HG03280 (cell line): ENCODE measurements at regions not wholly inside any gene's neighbourhood (a gene's known extent, or its start where the extent isn't known, plus 50 kb on each side); places are given as distances from the start of the nearest gene placed in this dataset.

ENCODE experiments used
- ATAC-seq: cut with Tn5 transposase; IDR thresholded peaks from one replicate; pipeline ENCODE4 v1.9.1; 2021; ENCODE audit warnings: mild to moderate bottlenecking, moderate library complexity; ENCODE audit not compliant: unreplicated experiment

DNA sequence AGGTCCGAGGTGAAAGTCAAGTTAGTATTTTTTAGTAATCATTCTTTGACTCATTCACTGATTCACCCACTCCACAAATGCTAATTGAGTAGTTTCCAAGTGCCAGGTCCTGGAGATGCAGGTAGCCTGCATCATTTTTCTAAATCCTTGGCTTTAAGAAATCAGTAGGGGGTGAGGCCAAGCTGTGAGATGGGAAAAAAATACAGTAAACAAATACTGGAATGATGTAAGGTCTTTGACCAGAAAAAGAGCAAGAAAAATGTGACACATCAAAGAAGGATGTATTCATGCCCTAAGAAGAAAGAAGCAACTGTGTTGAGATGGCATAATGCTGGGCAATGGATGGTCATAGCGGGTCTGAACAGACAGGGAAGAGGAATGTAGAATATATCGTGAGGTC is 1386.6 kb downstream of the PCDH7 start:
- no peak for ATAC-seq

DNA sequence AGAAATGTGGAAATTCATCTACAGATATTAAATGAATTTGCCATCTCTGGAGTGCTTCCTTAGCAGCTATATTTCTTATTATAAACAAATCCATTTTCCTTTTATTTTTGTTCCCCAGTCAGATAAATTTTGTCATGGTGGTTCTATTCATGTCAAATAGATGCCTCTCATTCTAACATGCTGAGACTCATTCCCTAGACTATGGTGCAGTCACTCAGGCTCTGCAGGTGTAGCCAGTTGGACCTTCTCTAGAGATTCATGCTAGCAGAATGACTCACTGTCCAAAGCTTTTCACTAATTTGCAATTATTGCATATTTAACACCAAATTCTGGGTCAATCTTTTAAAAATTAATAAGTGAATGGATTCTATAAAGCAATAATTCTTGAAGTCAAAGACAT is 1392.7 kb downstream of the PCDH7 start:
- ATAC-seq: no peak

DNA sequence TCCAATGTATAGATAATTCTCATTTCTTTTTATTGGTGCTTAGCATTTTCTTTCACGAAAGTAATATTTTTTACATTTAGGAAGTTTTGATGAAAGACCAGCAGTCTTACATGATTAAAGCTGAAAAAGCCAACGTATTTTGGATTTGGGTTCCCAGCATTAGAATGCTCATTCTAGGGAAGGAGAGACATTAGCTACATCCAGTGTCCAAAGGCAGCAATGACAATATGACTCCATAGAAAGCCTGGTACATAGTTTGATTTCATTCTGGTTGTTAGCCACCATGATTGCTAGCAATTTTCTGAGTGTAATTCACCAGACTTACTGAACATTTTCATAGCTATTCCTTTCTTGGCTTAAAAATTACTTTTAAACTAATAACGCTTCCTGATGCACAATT is 1397.5 kb downstream of the PCDH7 start:
- ATAC-seq: no peak

DNA sequence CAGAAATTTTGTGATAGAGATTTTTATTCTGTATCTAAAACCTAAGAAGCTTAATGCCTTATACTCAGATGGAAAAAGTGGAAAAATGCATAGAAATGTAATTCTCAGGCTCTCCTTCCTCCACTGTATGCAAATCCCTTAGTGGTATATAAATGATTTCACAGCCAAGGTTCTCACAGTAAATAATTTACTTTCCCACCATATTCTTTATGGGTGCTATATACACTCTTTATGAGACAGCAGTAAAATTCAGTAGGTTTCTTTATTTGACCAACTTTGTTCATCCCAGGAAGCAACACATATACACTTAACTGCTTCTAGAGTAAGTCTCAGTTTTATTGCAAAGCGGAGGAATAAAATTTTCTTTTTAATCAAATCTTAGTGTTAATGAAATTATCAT is 1399.7 kb downstream of the PCDH7 start:
- ATAC-seq: no peak

DNA sequence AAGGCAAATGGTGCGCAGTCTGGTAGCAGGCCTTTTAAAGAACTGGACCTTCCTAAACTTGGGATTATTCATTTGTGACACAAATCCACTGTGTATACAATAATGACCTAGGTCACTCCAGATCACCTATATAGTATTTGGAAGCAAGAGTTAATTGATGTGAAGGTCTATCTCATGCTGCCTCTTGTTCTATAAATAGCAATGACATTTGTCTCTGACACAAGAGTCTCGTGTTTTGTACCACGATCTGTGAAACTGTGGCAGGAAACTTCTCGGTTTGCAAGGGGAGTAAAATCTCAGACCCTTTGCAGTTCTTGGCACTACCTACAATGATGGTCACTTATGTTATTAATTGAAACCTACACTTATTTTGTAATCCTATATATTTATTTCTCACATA is 1408.4 kb downstream of the PCDH7 start:
- ATAC-seq: no peak

DNA sequence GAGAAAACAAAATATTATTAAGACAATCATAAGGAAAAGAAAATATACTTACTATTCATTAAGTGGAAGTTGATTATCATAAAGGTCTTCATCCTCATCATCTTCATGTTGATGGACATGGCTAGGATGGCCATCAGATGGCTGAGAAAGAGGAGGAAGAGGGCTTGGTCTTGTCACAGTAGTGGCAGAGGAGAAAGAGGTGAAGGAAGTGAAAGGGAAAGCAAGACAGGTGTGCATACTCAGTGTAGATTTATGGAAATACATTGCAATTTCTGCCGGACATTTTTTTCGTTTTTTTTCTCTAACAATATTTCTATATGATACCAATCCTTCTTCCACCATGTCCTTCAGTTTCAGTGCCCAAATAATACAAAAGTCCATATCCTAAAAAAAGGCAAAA is 1409.8 kb downstream of the PCDH7 start:
- ATAC-seq: no peak

DNA sequence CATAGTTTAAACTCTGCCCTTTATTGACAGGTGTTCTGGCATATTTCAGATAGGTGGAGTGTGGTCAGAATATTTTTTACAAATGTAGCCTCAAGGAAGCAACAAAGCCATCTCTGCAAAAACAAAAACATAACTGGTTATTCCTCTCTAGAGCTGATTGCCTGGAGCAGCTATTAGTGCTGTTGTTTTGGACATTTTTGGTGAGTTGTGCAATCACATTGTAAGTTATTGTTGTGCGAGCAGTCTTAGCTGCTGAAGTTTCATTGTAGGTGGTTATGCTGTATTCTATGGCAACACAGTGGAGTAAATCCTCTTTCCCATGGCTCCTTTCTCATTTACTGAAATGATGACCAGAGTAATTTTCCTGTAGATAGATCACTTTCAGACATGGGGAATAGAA is 1413.0 kb downstream of the PCDH7 start:
- ATAC-seq: no peak

DNA sequence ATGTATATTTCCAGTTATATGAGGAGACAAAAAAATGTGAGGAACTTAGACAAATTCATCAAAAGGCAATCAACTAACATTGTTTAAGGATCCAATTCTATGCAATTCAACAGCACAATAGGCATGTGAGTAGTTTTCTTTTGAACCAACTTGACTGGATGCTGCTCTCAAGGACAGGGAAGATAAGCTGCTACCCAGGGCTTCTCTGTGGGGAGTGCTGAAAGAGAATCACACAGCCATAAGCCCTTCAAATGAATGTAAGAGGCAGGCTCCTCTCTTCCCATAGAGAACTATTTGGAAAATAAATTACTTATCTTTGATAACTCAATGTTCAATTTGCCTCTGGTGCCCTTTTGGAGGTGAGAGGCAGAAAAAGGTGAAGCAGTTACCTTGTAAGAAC is 1413.6 kb downstream of the PCDH7 start:
- ATAC-seq: no peak

DNA sequence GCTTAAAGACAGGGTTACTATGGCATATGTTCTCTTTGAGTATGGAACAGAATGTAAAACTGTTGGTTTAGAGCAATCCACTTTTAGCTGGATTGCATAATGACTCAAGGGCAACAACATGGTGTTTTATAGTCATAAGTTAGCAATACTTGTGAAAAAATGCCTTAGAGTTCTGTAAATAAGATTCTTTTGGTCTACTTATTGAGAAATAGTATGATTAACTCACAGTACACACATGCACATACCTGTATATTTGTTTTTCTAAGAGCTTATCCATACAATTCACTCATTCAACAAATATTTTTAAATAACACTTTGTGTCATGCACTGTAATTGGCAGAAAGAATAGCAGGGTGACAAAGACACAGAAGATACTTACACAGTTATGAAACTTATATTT is 1415.5 kb downstream of the PCDH7 start:
- no peak for ATAC-seq

DNA sequence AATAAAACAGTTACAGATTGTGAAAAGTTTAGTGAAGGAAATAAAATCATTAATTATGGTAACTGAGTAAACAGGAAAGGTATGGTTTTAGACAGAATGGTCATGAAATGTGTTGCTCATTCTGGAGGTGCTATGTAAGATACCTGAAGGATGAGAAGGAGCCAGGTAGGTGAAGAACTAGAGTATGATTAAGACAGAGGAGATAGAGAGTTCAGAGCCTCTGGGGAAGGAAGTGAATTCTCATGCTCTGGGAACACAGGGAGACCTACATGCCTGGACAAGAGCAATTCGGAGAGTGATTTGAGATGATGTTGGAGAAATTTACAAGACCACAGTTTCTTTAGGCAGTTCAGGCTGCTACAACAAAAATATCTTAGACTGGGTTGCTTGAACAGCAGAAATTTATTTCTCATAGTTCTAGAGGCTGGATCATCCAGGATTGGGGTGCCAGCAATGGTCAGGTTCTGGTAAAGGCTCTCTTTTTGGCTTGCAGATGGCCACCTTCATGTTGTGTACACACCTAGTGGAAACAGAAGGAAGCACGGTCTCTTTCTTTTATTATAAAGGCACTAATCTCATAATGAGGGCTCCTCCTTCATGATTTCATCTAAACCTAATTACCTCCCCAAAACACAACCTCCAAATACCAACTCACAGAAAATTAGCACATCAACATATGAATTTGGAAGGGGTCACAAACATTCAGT is 1416.1 kb downstream of the PCDH7 start:
- no peak for ATAC-seq

DNA sequence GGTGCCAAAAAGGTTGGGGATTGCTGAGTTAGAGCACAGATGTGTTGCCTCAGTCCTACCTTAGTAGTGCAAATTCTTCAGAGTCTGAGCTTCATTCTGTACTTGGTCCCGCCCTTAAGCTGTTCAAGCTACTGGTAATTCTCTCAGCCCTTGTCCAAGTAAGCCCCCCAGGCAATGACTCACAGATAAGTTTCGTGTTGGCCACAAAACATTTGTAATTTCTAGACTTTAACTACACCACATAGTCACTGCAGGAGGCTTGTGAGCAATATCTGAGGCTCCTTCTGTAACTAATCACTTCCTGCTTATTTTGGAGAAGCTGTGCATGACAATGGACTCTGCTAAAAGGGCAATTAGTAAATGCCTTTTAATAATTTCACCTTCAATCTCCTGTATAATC is 1420.5 kb downstream of the PCDH7 start:
- ATAC-seq: no peak

DNA sequence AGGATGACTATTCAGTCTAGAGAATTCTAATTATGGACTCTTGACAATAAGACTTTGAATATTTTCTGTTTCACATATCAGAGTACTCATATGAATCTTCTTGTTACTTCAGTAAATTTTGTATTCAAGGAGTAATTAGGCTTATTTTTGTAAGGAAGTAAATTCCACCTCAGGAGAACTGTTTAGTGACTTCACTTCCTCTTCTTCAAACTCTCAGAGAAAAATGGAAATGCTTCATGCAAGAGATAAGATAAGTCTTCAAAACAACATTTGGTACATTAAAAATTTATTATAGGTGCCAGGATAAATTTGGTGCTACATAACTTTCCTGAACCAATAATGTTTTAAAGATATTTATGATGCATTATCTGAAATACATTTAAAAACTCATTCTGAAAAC is 1421.9 kb downstream of the PCDH7 start:
- ATAC-seq: no peak

DNA sequence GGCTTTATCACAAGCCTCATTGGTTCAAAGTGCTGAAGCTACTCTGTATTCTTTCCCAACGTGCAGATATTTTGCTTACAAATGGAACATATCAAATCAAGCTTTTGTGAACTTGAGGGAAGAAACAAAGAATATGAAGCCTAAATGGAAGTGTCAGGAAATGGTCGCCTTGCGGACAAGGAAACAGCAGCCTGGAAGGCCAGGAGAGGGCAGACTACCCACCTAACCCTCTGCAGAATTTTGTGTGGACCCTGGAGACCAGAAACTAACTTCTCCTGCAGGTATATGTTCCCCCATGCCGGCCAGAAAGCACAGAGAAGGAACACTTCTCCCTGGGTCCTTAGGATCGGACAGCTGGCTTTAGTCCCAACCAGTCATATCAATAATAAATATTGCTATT is 1425.8 kb downstream of the PCDH7 start:
- no peak for ATAC-seq

DNA sequence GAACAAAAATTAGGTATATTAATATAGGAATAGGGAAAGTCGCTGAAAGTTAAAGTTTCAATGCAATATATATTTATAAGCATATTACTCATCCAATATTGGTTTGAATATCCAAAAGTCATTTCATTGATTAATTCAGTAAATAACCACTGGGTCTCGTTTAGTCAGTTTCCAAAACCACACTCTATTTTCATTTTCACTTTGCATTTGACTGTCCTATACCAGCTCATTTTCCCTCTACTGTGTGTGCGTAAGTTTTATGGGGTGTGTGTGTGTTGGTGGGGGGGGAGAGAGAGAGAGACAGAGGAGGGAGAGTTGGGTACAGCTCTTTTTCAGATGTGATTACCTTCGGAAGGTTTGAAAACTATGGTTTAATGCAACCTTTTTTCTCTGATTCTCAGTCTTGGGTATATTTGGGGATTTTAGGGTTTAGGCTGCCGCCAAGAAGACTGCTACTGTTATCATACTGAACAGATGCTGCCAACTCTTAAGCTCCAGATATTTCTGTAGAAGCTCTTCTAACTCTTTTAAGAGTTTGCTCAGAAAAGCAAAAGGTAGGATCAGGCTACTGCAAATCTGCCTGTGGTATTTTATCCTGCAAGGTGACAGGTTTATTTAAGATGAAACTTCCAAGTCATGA is 1427.4 kb downstream of the PCDH7 start:
- ATAC-seq: no peak

DNA sequence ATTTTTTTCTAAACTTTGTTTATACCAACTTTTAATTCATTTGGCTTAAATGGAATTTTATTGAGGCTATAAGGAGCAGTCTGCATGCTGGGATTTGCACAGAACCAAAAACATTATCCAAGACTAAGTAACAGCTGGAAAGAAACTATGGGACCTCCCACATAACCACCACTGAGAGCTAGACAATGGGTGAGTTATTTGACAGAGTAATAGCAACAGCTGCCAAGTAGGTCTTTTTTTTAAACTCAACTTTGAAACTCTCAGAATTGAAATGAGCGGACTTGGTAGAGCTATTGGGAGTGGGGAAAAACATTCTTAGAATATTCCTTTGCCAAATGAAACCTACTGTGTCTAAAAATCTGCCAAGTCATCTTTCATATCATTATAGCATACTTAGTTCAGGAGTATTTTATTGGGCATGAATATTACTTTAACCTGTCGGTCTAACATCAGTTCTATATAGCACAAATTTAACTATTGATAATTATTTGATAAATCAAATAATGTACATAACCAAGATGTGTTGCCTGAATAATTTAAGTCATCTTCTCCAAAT is 1428.0 kb downstream of the PCDH7 start:
- ATAC-seq: no peak

DNA sequence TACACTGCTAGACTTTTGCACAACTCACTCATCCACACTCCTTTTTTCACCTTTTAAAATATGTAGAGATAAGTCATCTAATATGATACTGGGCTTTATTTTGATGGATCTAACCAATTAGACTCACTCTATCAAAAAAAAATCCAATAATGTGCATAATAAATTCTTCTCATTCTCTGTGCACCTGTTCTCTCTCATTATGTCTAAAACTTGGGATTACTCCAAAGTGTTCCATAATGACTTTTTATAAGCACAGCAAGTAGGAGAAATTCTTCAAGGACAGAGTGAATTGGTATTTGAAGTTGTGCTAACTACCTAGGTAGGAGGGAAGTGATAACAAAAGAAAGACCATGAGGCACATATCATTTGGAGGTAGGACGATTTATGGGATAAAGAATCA is 1438.8 kb downstream of the PCDH7 start:
- no peak for ATAC-seq

DNA sequence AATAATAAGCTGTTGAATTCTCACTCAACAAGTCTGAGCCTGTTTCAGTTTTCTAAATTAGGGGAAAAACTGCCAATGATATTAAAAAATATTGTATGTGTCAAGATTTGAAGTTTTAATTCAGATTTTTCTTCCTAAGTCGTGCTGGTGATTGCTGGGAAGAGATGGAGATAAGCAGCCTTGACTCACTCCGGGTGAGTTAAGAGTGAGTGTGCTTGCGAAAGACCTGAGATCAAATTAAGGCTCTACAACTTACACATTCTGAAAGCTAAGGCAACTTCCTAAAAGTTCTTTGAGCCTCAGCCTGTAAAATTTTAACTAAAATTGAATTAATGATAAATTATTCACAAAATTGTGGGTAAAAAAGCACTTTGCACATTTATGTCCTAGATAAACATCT is 1441.2 kb downstream of the PCDH7 start:
- ATAC-seq: no peak

DNA sequence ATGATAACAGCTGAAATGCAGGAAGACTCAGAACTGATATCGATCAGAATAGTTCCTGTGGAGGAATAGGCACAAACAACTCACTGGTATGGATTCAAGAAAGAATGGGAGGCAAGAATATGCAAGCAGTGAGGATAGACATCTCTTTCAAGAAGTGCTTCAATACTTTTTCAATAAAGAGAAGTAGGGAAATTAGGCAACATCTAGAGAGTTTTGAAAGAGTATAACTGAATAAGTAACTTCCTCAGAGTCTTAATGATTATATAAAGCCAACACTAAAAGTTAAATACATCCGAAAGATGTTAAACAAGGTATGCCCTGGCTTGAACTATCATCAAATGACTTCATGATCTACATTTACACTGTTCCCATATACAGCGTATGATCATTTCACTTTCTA is 1443.0 kb downstream of the PCDH7 start:
- no peak for ATAC-seq

DNA sequence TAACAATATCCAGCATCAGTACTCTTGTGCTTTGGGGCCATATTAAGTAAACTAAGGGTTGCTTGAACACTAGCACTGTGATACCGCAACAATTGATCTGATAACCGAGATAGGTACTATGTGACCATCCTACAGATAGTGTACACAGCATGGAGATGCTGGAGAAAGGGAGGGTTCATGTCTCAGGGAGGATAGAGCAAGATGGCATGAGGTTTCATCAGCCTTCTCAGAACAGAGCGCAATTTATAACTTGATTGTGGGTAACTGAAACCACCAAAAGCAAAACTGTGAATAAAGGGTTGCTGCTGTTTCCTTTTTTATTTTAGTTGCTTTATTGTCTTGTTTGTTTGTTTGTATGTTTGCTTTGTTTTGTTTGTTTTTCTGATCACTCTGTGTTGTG is 1449.7 kb downstream of the PCDH7 start:
- ATAC-seq: no peak

DNA sequence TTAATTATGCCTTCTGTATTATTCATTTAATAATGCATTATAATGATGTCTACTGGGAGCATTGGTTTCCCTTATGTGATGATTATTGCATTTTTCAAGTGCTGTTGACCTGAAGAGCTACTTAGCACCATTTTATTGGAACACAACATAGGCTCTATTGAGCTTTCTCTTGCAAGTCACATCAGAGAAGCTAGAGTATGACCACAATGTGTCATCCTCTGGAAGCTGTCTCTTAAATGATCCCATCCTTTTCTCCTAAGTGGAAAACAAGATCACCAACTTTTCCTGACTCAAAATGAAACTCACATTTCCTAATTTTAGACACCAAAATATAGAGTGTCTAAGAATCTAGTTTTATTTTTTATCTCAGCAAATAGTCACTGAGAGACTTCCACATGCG is 1451.9 kb downstream of the PCDH7 start:
- no peak for ATAC-seq

DNA sequence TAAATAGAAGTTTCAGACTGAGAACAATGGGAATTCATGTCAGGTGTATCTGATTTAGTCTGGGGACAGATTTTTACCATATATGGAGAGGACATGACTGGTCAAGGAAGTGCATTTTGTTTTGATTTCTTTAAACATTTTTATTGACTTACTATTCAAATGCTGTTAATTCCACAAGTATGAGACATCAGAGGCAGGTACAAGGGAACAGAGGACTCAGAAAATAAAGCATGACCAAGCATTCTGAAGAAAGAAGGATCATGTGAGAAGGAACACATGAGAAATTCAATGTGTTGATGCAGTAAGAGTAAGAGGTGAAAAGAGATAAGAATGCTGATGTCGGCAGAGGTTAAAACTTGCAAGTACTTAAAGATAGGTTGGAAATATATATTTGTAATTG is 1452.6 kb downstream of the PCDH7 start:
- no peak for ATAC-seq

DNA sequence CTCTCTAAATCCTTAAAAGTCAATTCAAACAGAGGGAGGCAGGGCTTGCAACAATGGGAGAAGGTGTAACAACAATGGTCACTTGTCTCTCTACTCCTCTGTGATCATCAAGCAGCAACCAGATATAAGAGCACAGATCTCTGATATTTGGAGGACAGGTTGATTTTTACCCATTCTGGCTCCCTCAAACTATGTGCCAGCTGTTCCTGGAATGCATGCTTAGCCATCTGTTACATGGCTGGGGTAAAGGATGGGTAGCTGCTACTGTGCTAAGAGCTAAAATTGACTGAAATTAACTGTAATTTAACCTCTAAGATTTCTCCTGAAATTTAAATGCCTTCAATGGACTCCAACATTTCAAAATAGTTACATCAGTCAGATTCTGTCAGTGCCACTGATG is 1459.9 kb downstream of the PCDH7 start:
- no peak for ATAC-seq

DNA sequence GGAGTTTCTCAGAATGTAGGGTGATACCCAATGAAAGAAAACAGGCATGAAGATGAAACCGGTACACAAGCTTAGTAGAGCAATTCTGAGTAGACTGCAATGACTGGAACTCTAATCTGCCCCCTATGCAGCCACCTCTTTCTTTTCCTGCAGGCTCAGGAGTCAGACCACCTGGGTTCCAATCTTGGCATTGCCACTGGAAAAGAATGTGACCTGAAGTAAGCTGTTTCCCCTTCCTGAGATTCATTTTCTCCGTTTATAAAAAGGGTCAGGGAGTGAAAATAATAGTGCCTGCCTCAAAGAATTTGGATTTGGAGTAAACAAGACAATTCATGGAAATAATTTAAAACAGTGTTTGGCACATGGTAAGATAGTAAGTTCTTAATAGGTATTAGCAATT is 1464.0 kb downstream of the PCDH7 start:
- ATAC-seq: no peak
